Osteocyte (in vitro differentiated cells): ENCODE measurements at regions not wholly inside any gene's neighbourhood (a gene's known extent, or its start where the extent isn't known, plus 50 kb on each side); places are given as distances from the start of the nearest gene placed in this dataset.
"Not testable (repeated sequence)": the region's sequence is repeated elsewhere in the genome, so short reads cannot be mapped to it uniquely, and the experiment has no call there.

Source experiments
- DNase-seq: peaks from one replicate; pipeline ENCODE4 v3.0.0; 2021; ENCODE audit warnings: mixed read lengths; ENCODE audit not compliant: unreplicated experiment; ENCODE audit errors: extremely low spot score
- H3K27ac Mint-ChIP-seq: one replicate; pipeline ENCODE4 v1.8.0; 2021; ENCODE audit warnings: mild to moderate bottlenecking, mixed read lengths; ENCODE audit not compliant: unreplicated experiment
- H3K27me3 Mint-ChIP-seq: one replicate; pipeline ENCODE4 v1.8.0; 2021; ENCODE audit warnings: mixed read lengths; ENCODE audit not compliant: unreplicated experiment
- H3K36me3 Mint-ChIP-seq: one replicate; pipeline ENCODE4 v1.8.0; 2021; ENCODE audit warnings: mixed read lengths; ENCODE audit not compliant: unreplicated experiment
- H3K4me1 Mint-ChIP-seq: one replicate; pipeline ENCODE4 v1.8.0; 2021; ENCODE audit warnings: mixed read lengths; ENCODE audit not compliant: unreplicated experiment
- H3K4me3 Mint-ChIP-seq: one replicate; pipeline ENCODE4 v1.8.0; 2021; ENCODE audit warnings: mild to moderate bottlenecking, moderate library complexity, mixed read lengths; ENCODE audit not compliant: unreplicated experiment
- H3K9me3 Mint-ChIP-seq: one replicate; pipeline ENCODE4 v1.8.0; 2021; ENCODE audit warnings: mixed read lengths; ENCODE audit not compliant: unreplicated experiment
- CTCF ChIP-seq: fragments of 200-600 bp; sonication (generic); IDR thresholded peaks from 2 replicates; pipeline ENCODE4 v1.5.0; 2021; ENCODE audit warnings: antibody characterized with exemption, mild to moderate bottlenecking, moderate library complexity

GRCh38 chrX:55841962-55842752, 124.6 kb downstream of the RRAGB start:
- Mint-ChIP-seq H3K27ac (no peak overlapping the region), H3K36me3 (no peaks in the 10 kb centered on the region), H3K4me3 (no peak overlapping the region), H3K9me3 (peaks cover 35% of the 10 kb centered on the region), H3K27me3 (no peaks in the 10 kb centered on the region), H3K4me1 (no peaks in the 10 kb centered on the region)
- no peak for TF ChIP-seq CTCF
- no peak for DNase-seq

GRCh38 chrX:55866779-55867178, 149.2 kb downstream of the RRAGB start:
- not testable (repeated sequence) for H3K4me3 Mint-ChIP-seq, H3K27me3 Mint-ChIP-seq, H3K27ac Mint-ChIP-seq, H3K4me1 Mint-ChIP-seq, DNase-seq, H3K36me3 Mint-ChIP-seq
- H3K9me3 Mint-ChIP-seq, result peaks cover 19% of the 10 kb centered on the region

- no peak for TF ChIP-seq CTCF
- no peak for DNase-seq
- Mint-ChIP-seq H3K4me1 (no peaks in the 10 kb centered on the region), H3K4me3 (no peak overlapping the region), H3K36me3 (no peaks in the 10 kb centered on the region), H3K27me3 (no peaks in the 10 kb centered on the region), H3K27ac (no peak overlapping the region), H3K9me3 (peaks cover 17% of the 10 kb centered on the region)
These were observed 149.7 kb downstream of the RRAGB start for GRCh38 chrX:55867181-55867651.

GRCh38 chrX:55867708-55868107, 150.2 kb downstream of the RRAGB start:
- Mint-ChIP-seq H3K4me3 (no peak overlapping the region), H3K27ac (no peak overlapping the region), H3K36me3 (no peaks in the 10 kb centered on the region), H3K27me3 (no peaks in the 10 kb centered on the region), H3K9me3 (peaks cover 16% of the 10 kb centered on the region), H3K4me1 (no peaks in the 10 kb centered on the region)
- TF ChIP-seq CTCF, result no peak
- DNase-seq, result no peak

GRCh38 chrX:55874807-55875206, 157.3 kb downstream of the RRAGB start:
- Mint-ChIP-seq H3K4me3 (no peak overlapping the region), H3K36me3 (no peaks in the 10 kb centered on the region), H3K27me3 (no peaks in the 10 kb centered on the region), H3K4me1 (no peaks in the 10 kb centered on the region), H3K9me3 (peaks cover 24% of the 10 kb centered on the region), H3K27ac (no peak overlapping the region)
- no peak for DNase-seq
- TF ChIP-seq CTCF, result no peak

GRCh38 chrX:55883541-55883940, 166.0 kb downstream of the RRAGB start:
- not testable (repeated sequence) for H3K27me3 Mint-ChIP-seq, H3K4me1 Mint-ChIP-seq, H3K36me3 Mint-ChIP-seq, H3K27ac Mint-ChIP-seq, DNase-seq, H3K4me3 Mint-ChIP-seq
- H3K9me3 Mint-ChIP-seq, result peaks cover 35% of the 10 kb centered on the region
